Heart left ventricle (tissue), 16 donors: ENCODE measurements at regions not wholly inside any gene's neighbourhood (a gene's known extent, or its start where the extent isn't known, plus 50 kb on each side); places are given as distances from the start of the nearest gene placed in this dataset.

ENCODE experiments used
- ATAC-seq, 4 donors: fragments of 200-7000 bp; cut with Tn5 transposase; one replicate each; pipeline ENCODE4 v1.9.1; 2020 to 2022; ENCODE audit warnings: moderate library complexity in 4 of 4, mild to moderate bottlenecking in 3 of 4, moderate number of reproducible peaks in 1 of 4
- DNase-seq, 5 donors: peaks; one replicate each; pipeline ENCODE4 v3.0.0-alpha.2; 2020
- H3K27ac ChIP-seq, 12 donors: fragments of 200-600 bp; sonication (generic) in 4 of 12; one replicate each; pipeline versions ENCODE4 v1.5.0 to v1.8.0; 2016 to 2022; ENCODE audit warnings: mild to moderate bottlenecking in 2 of 12
- H3K27me3 ChIP-seq, 9 donors: fragments of 200-600 bp; sonication (generic) in 2 of 9; one replicate each; pipeline versions ENCODE4 v1.5.1 to v1.8.0; 2016 to 2022; ENCODE audit warnings: mild to moderate bottlenecking in 3 of 9
- H3K36me3 ChIP-seq, 9 donors: fragments of 200-600 bp; sonication (generic) in 2 of 9; one replicate each; pipeline versions ENCODE4 v1.5.0 to v1.8.0; 2018 to 2022; ENCODE audit warnings: mild to moderate bottlenecking in 2 of 9
- H3K4me1 ChIP-seq, 12 donors: fragments of 200-600 bp; sonication (generic) in 4 of 12; one replicate each; pipeline versions ENCODE4 v1.5.0 to v1.8.0; 2016 to 2022; ENCODE audit warnings: mild to moderate bottlenecking in 3 of 12
- H3K4me3 ChIP-seq, 12 donors: fragments of 200-600 bp; sonication (generic) in 4 of 12; one replicate each; pipeline versions ENCODE4 v1.5.0 to v1.8.0; 2017 to 2022; ENCODE audit warnings: mild to moderate bottlenecking in 9 of 12, moderate library complexity in 4 of 12
- H3K9me3 ChIP-seq, 12 donors: fragments of 200-600 bp; sonication (generic) in 4 of 12; one replicate each; pipeline versions ENCODE4 v1.5.0 to v1.8.0; 2016 to 2022; ENCODE audit warnings: mild to moderate bottlenecking in 1 of 12
- POLR2A ChIP-seq, 2 donors: fragments of 450-650 bp; IDR thresholded peaks; one replicate each; pipeline ENCODE4 v1.6.1; 2017; ENCODE audit warnings: antibody characterized with exemption in 2 of 2, mild to moderate bottlenecking in 2 of 2, moderate library complexity in 2 of 2
- WGBS, 4 donors: extraction: QIAGEN DNeasy Blood & Tissue Kit in 2 of 4; methylation state at CpG; one replicate each; pipeline versions ENCODE4 v1.1.5 to v1.1.7; 2013 to 2018; 5-methylcytosine and 5-hydroxymethylcytosine counted together
- intact Hi-C, 10 donors: fragments of 100-400 bp; cut with DNase I; formaldehyde crosslinking; loops; one replicate each; pipeline versions ENCODE4 v1.11.1 to v1.14.2; 2022
- TF ChIP-seq, protein P1 (sequence below), 12 donors: fragments of 200-600 bp; sonication (generic) in 4 of 12; IDR thresholded peaks; one replicate each; pipeline versions ENCODE4 v1.5.0 to v1.8.0; 2018 to 2022; ENCODE audit warnings: antibody characterized with exemption in 12 of 12, mild to moderate bottlenecking in 5 of 12
- donor health status: ischemic (EF 13 %, LVEDD 7.1; RV severe dilation, severe dysfunction).
- donor health status: healthy with polysubstance abuse.
- donor health status: DM: no; HTN: yes; CAD: no.
- donor health status: DM: no; HTN: no; CAD: no.
- donor health status: ischemic (EF 25% LVEDD 6.9; RV normal size, moderate dysfunction).
- donor health status: ischemic (EF 25% LVEDD 5.7; RV mildly dilated, moderate dysfunction).
- donor health status: healthy.
- donor health status: DM: yes; HTN: yes; CAD: no.
- donor health status: ischemic (EF 35%, LVEDD 5.7; RV mildly dilated, moderate dysfunction).
- donor health status: nonischemic (EF 11% LVEDD 7.7; RV severe dilation, severe dysfunction).
- donor health status: DM: yes; HTN: yes; CAD: no.
- donor health status: PGD.
- donor health status: ischemic (EF 29% LVEDD 5.4; RV normal size, mild dysfunction).
- donor health status: nonischemic (EF 23%, LVEDD 6.1; RV moderate dilation, normal function).

DNA sequence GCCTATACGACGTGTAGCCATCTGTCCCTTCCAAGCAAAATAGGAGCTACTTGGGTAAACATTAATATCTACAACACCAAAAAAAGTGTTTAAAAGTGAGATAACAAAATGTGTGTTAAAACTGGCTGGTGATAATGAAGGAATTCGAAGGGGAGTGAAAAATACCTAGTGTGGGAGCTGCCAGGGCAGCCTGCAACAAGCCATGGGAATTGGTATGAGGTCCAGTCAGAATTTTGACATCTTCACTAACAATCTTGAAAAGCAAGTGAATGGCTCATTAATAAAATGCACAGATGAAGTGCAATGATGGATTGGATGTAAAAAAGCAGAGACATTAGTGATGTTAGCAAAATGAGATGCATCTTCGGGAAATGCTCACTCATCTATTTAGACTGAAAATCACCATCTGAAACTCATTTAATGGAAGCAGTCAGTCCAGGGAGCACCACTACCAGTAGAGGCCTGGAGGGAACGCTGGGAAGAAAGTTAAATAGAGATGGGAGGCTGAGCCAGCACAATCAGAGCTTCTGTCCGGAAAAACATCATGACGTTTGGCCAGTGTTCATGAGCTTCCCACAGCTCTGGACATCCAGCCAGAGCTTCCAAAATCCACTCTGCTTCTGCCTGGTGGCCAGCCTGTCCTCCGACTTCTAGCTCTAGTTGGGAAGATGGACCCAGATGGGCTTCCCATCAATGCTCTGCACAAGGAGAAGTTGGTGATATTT, 405.0 kb upstream of the TMTC1 start:
- intact Hi-C loops, result loop anchor here in 1 of 10 donors (10.0 kb wide), 1 partner anchor 364 kb away; no protein-coding TSS in a partner anchor
- no peak overlapping the region for H3K4me3 ChIP-seq
- peak; percentile 55 to 84 (median 76) for ATAC-seq
- H3K27ac ChIP-seq, result peak overlapping the region in 4 of 12 donors; percentile 1 to 27 (median 10)
- WGBS, 4 donors, result 47 to 60% (median 54%) methylated on average over 8 of the region's 8 CpGs
- H3K27me3 ChIP-seq, result peaks cover 0 to 4% (median 0%) of the 10 kb centered on the region in 9 donors
- no peaks in the 10 kb centered on the region for H3K36me3 ChIP-seq
- TF ChIP-seq POLR2A (IDR thresholded peaks at IDR 0.05), result no peak
- TF ChIP-seq, protein P1, sequence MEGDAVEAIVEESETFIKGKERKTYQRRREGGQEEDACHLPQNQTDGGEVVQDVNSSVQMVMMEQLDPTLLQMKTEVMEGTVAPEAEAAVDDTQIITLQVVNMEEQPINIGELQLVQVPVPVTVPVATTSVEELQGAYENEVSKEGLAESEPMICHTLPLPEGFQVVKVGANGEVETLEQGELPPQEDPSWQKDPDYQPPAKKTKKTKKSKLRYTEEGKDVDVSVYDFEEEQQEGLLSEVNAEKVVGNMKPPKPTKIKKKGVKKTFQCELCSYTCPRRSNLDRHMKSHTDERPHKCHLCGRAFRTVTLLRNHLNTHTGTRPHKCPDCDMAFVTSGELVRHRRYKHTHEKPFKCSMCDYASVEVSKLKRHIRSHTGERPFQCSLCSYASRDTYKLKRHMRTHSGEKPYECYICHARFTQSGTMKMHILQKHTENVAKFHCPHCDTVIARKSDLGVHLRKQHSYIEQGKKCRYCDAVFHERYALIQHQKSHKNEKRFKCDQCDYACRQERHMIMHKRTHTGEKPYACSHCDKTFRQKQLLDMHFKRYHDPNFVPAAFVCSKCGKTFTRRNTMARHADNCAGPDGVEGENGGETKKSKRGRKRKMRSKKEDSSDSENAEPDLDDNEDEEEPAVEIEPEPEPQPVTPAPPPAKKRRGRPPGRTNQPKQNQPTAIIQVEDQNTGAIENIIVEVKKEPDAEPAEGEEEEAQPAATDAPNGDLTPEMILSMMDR (IDR thresholded peaks at IDR 0.05), result no peak
- peak in 2 of 5 donors; percentile 42 to 43 for DNase-seq
- no peaks in the 10 kb centered on the region for H3K9me3 ChIP-seq
- H3K4me1 ChIP-seq, result peaks cover 0 to 6% (median 0%) of the 10 kb centered on the region in 12 donors

DNA sequence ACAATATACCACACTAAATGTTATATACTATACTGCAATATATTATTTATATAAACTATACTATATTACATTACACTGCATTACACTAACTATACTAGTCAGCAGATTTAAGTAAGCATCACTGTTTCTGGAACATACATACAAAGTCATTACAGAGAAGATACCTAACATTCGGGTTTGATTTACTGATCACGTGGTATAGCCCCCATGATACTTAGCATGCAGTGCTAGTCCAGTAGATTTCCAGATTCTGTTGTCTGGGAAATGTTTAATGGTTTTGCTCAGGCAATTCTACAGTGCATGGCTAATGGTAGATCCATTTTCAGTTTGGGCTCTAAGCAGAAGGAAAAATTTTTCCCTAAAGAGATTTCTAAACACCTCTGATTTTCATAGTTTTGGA, 403.7 kb upstream of the TMTC1 start:
- Histone ChIP-seq H3K27ac (no peak overlapping the region), H3K4me3 (no peak overlapping the region), H3K27me3 (peaks cover 0 to 4% (median 0%) of the 10 kb centered on the region in 9 donors), H3K36me3 (no peaks in the 10 kb centered on the region), H3K9me3 (peaks cover 0 to 9% (median 0%) of the 10 kb centered on the region in 12 donors), H3K4me1 (peaks cover 0 to 6% (median 0%) of the 10 kb centered on the region in 12 donors)
- WGBS, 4 donors, result 43 to 94% (median 65%) methylated on average over 2 of the region's 2 CpGs
- DNase-seq, result no peak
- intact Hi-C loops, result loop anchor here in 1 of 10 donors (10.0 kb wide), 1 partner anchor 363 kb away; no protein-coding TSS in a partner anchor
- no peak for ATAC-seq
- TF ChIP-seq, protein P1 (IDR thresholded peaks at IDR 0.05), result no peak
- no peak for TF ChIP-seq POLR2A (IDR thresholded peaks at IDR 0.05)

DNA sequence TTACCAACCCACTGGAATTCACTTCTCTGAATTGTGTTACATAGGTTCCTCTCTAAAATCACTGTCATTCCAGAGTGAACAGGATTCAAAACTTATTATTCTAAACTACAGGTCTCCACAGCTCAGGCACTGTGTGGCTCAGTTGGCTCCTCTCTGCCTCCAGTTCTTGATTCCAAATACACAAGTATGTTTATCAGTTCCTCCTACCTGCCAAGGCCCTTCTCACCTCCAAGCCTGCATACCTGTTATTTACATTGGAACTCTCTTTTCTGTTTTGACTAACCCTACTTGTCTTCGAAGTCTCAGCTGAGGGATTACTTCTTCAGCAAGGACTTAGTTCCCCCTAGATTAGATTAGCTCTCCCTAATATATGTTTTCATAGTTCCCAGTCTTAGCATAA, 397.6 kb upstream of the TMTC1 start:
- no peaks in the 10 kb centered on the region for H3K4me1 ChIP-seq
- no peaks in the 10 kb centered on the region for H3K36me3 ChIP-seq
- peaks cover 0 to 14% (median 0%) of the 10 kb centered on the region in 12 donors for H3K9me3 ChIP-seq
- TF ChIP-seq, protein P1 (IDR thresholded peaks at IDR 0.05), result no peak
- TF ChIP-seq POLR2A (IDR thresholded peaks at IDR 0.05), result no peak
- H3K27me3 ChIP-seq, result no peaks in the 10 kb centered on the region
- ATAC-seq (no peak), DNase-seq (no peak)
- H3K4me3 ChIP-seq, result no peak overlapping the region
- intact Hi-C loops, result loop anchor here in 1 of 10 donors (10.0 kb wide), 1 partner anchor 357 kb away; no protein-coding TSS in a partner anchor
- WGBS, 4 donors, result 50 to 75% (median 60%) methylated on average over 1 of the region's 1 CpG
- H3K27ac ChIP-seq, result no peak overlapping the region

DNA sequence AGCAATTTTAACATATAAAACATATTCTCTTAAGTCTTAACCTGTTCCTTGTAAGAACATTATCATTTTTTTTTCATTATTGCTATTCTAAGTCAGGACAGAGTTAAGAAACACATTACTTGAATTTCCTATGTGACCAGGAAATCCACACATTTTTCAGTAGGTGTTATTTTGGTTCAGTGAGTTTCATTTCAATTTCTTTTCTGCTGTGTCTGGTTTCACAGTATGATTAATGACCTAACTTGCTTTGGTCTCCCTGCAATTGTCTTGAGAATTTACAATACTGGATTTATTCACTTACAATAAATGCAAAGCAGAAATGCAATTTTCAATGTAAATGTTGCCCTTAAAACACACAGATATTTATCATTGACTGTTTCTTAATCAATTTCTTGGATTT, 396.9 kb upstream of the TMTC1 start:
- TF ChIP-seq POLR2A (IDR thresholded peaks at IDR 0.05), result no peak
- TF ChIP-seq, protein P1 (IDR thresholded peaks at IDR 0.05), result no peak
- H3K9me3 ChIP-seq, result peaks cover 0 to 14% (median 0%) of the 10 kb centered on the region in 12 donors
- no peak for ATAC-seq
- no peak for DNase-seq
- no peak overlapping the region for H3K27ac ChIP-seq
- intact Hi-C loops, result loop anchor here in 1 of 10 donors (10.0 kb wide), 1 partner anchor 356 kb away; no protein-coding TSS in a partner anchor
- H3K4me1 ChIP-seq, result no peaks in the 10 kb centered on the region
- no peaks in the 10 kb centered on the region for H3K27me3 ChIP-seq
- H3K4me3 ChIP-seq, result no peak overlapping the region
- no peaks in the 10 kb centered on the region for H3K36me3 ChIP-seq
